ENCODE measurements at regions not wholly inside any gene's neighbourhood (a gene's known extent, or its start where the extent isn't known, plus 50 kb on each side); places are given as distances from the start of the nearest gene placed in this dataset.
"Not testable (repeated sequence)": the region's sequence is repeated elsewhere in the genome, so short reads cannot be mapped to it uniquely, and the experiment has no call there.

DNA sequence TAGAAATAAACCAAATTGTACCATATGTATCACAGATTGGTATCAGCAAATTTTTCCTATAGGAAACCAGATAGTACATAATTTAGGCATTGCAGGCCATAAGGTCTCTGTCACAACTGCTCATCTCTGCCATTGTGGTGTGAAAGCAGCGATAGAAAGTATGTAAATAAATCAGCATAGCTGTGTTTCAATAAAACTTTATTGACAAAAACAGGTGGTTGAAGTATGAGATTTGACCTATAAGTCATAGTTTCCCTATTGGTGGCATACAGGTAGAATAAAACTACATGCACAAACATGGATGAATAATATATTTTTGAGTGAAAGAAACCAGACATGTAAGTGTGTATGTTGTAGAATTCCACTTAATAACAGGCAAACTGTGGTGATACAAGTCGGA is 1454.9 kb downstream of the REEP3 start:
- no peaks in the 10 kb centered on the region for H3K4me1 Mint-ChIP-seq (ENCODE audit: low read depth in 2 of 2)
- no peak overlapping the region for H3K4me3 Mint-ChIP-seq
- no peak overlapping the region for H3K27ac Mint-ChIP-seq
- ATAC-seq, result no peak
- no peaks in the 10 kb centered on the region for H3K27me3 Mint-ChIP-seq
- DNase-seq (ENCODE audit: low spot score), result no peak
- peaks cover 3% of the 10 kb centered on the region for H3K9me3 Mint-ChIP-seq
- no peaks in the 10 kb centered on the region for H3K36me3 Mint-ChIP-seq

DNA sequence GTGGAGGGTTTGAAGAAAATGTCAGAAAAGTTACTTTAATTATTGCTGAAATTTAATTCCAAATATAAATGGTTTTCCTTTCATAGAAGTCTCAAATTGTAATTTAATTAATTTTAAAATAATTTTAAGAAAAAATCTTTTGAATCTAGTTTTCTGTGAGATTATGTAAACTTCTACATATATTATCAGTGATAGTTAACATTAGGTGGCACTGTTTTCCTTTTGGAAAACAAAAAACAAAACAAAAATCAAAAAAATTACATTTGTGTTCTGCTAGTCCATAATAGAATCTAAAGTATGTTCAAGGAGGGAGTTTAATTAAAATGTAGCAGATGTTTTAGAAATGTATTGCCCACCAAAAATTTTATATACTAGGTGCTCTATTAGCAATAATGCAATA is 1456.7 kb downstream of the REEP3 start:
- ATAC-seq, result no peak
- Mint-ChIP-seq H3K4me3 (no peak overlapping the region), H3K9me3 (peaks cover 6% of the 10 kb centered on the region), H3K4me1 (ENCODE audit: low read depth in 2 of 2) (no peaks in the 10 kb centered on the region), H3K27ac (no peak overlapping the region), H3K36me3 (peaks cover 4% of the 10 kb centered on the region), H3K27me3 (no peaks in the 10 kb centered on the region)
- DNase-seq (ENCODE audit: low spot score), result no peak

DNA sequence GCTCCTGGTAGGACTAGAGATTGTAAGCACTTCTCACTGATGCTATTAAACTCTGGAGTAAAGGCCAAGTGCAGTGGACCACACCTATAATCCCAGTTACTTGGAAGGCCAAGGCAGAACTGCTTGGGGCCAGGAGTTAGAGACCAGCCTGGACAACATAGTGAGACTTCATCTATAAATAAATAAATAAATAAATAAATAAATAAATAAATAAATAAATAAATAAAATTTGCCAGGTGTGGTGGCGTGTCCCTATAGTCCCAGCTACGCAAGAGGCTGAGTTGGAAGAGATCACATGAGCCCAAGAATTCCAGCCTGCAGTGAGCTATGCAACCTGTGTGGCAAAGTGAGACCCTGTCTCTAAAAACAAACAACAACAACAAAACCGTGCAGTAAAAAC is 1475.7 kb downstream of the REEP3 start:
- peaks cover 14% of the 10 kb centered on the region for H3K9me3 Mint-ChIP-seq
- no peaks in the 10 kb centered on the region for H3K27me3 Mint-ChIP-seq
- no peak for ATAC-seq

DNA sequence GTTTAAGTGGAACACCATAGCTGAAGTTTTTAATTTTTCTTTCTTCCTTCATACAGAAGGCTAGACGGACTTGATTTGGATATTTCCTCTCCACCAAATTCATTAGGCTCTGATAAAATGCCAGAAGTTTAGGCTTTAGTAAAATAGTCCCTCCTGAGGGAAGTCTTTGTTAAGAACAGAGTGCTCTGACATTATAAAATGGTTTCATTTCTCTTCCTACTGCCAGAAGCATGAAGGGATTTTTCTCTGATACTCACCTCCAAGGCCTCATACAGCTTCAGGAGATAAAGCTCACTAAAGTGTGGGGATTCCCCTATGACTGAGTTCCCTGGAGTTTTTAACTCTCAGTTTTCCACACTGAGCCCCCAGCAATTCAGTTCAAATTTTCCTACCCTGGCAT is 1489.6 kb downstream of the REEP3 start:
- H3K4me3 Mint-ChIP-seq, result no peak overlapping the region
- H3K27ac Mint-ChIP-seq, result no peak overlapping the region
- no peaks in the 10 kb centered on the region for H3K27me3 Mint-ChIP-seq

More for the DNA sequence above, 1475.7 kb downstream of the REEP3 start:
- Mint-ChIP-seq H3K4me3 (no peak overlapping the region), H3K27ac (no peak overlapping the region), H3K36me3 (no peaks in the 10 kb centered on the region), H3K4me1 (ENCODE audit: low read depth in 2 of 2) (no peaks in the 10 kb centered on the region)
- DNase-seq (ENCODE audit: low spot score), result no peak

DNA sequence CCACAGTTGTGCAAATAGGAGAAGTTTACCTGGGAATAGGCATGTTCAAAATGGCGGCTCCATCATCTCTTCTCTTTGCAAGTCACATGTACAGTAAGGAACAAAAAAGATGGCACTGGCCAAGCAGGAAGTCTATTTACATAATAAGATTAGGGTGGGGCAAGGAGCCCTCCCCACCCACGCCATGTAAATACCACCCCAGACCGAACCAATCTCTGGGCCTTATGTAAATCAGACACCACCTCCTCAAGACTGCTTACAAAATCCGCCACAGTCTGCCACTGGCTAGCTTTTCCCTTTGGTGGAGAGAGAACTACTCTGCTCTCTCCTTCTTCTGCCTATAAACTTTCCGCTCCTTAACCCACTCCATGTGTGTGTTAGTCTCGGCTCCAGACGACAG is 1496.3 kb downstream of the REEP3 start:
- H3K4me3 Mint-ChIP-seq, result no peak overlapping the region
- no peak for DNase-seq (ENCODE audit: low spot score)
- no peak overlapping the region for H3K27ac Mint-ChIP-seq
- ATAC-seq, result no peak
- H3K27me3 Mint-ChIP-seq, result no peaks in the 10 kb centered on the region
- H3K4me1 Mint-ChIP-seq (ENCODE audit: low read depth in 2 of 2), result no peaks in the 10 kb centered on the region
- peaks cover 38% of the 10 kb centered on the region for H3K9me3 Mint-ChIP-seq
- no peaks in the 10 kb centered on the region for H3K36me3 Mint-ChIP-seq

More for the DNA sequence above, 1489.6 kb downstream of the REEP3 start:
- DNase-seq (ENCODE audit: low spot score) (no peak), ATAC-seq (no peak)
- H3K36me3 Mint-ChIP-seq, result no peaks in the 10 kb centered on the region
- peaks cover 13% of the 10 kb centered on the region for H3K9me3 Mint-ChIP-seq
- no peaks in the 10 kb centered on the region for H3K4me1 Mint-ChIP-seq (ENCODE audit: low read depth in 2 of 2)

DNA sequence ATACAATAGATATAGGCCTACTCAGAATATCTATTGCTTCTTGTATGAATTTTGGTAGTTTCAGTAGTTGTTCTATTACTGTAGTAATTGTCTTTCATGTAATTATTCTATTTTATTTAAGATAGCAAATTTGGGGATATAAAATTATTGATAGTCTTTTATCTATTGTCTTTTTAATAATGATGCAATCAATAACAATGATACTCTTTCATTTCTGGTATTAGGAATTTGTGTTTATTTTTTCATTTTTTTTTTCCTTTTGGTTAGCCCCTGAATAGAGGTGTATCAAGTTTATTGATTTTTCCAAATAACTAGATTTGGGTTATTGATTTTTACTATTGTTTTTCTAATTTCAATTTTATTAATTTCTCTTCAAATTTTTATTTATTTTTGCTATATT is 1503.7 kb downstream of the REEP3 start:
- ATAC-seq (no peak), DNase-seq (ENCODE audit: low spot score) (no peak)
- Mint-ChIP-seq H3K36me3 (no peaks in the 10 kb centered on the region), H3K4me1 (ENCODE audit: low read depth in 2 of 2) (no peaks in the 10 kb centered on the region), H3K4me3 (no peak overlapping the region), H3K27ac (no peak overlapping the region), H3K9me3 (peaks cover 34% of the 10 kb centered on the region), H3K27me3 (no peaks in the 10 kb centered on the region)

DNA sequence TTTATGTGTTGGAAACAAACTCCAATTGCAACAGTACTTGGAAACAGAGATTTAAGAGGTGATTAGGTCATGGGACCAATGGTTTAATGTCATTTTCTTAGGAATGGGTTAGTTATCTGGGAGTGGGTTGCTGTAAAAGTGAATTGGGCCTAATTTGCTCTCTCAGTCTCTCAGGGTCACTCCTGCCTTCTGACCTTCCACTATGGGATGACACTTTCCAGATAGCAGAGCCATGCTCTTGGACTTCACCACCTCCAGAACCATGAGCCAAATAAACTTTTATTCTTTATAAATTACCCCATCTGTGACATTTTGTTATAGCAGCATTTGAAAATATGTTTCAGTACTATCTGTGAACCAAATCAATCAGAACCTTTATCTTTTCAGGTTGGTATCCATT is 1509.1 kb downstream of the REEP3 start:
- no peaks in the 10 kb centered on the region for H3K36me3 Mint-ChIP-seq
- ATAC-seq, result no peak
- peaks cover 9% of the 10 kb centered on the region for H3K9me3 Mint-ChIP-seq
- H3K27me3 Mint-ChIP-seq, result no peaks in the 10 kb centered on the region
- H3K27ac Mint-ChIP-seq, result no peak overlapping the region
- DNase-seq (ENCODE audit: low spot score), result no peak
- no peak overlapping the region for H3K4me3 Mint-ChIP-seq
- no peaks in the 10 kb centered on the region for H3K4me1 Mint-ChIP-seq (ENCODE audit: low read depth in 2 of 2)

DNA sequence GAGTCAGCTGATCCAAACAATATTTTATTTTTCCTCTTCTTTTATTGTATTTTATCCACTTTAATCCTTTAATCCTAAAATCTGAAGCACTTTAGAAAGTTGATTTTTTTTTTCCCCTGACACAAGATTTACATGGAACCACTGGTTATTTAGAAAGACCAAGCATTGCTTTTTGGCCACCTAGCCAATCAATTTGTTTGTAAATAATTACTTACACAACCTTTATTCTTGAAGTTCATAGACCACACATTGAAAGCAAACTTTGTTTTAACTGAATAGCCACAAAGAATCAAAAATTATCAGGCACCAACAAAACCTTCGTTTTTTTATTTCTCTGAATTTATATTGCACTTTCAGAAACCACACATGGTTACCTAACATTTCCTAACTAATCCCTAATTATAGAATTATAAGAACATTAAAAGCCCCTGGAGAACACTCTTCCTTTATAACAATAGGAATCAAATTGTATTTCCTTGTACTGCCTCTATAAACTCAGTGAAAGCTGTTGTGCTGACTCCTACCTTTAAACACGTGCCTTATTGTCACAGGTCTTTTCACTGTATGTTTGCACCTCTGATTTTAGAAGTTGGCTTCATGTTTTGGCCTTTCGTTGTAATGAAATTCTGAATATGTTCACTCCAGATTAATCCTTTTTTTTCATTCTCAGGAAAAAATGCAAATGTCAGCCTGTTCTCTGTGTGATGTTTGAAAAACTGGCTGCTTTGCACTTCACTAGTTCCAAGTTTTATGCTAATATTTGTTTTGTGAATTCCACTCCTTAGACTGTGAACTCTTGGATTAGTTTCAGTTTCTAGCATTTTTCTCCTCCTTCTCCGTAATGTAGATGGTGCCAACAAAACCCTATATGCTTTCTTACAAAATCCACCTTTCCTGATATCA is 1511.9 kb downstream of the REEP3 start:
- H3K36me3 Mint-ChIP-seq, result peaks cover 5% of the 10 kb centered on the region
- H3K4me3 Mint-ChIP-seq, result no peak overlapping the region
- DNase-seq (ENCODE audit: low spot score) (no peak), ATAC-seq (no peak)
- no peaks in the 10 kb centered on the region for H3K27me3 Mint-ChIP-seq
- H3K27ac Mint-ChIP-seq, result no peak overlapping the region
- H3K4me1 Mint-ChIP-seq (ENCODE audit: low read depth in 2 of 2), result no peaks in the 10 kb centered on the region
- H3K9me3 Mint-ChIP-seq, result peaks cover 15% of the 10 kb centered on the region

DNA sequence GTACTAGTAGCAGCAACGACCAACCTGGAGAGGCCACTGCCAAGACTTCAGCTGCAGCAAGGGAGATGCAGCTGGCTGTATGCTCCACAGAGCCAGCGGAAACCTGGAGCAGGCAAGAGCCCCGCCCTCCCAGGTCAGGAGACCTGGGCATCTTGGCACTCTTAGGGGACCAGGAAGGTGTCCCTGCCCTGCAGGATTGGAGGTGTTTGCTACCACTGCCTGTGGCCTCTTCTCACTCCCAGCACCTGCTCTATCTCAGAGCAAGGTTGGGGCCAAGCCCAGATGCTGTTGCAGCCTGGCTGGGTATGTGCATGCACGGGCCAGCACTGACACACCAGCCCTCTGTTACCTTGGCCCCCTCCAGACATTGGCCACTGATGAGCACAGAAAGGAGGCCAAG is 1512.8 kb downstream of the REEP3 start:
- peaks cover 5% of the 10 kb centered on the region for H3K36me3 Mint-ChIP-seq
- peak in 1 of 2 donors; percentile 6 for ATAC-seq
- peaks cover 13% of the 10 kb centered on the region for H3K9me3 Mint-ChIP-seq
- no peak for DNase-seq (ENCODE audit: low spot score)
- no peaks in the 10 kb centered on the region for H3K4me1 Mint-ChIP-seq (ENCODE audit: low read depth in 2 of 2)
- H3K4me3 Mint-ChIP-seq, result no peak overlapping the region
- no peak overlapping the region for H3K27ac Mint-ChIP-seq
- H3K27me3 Mint-ChIP-seq, result no peaks in the 10 kb centered on the region

DNA sequence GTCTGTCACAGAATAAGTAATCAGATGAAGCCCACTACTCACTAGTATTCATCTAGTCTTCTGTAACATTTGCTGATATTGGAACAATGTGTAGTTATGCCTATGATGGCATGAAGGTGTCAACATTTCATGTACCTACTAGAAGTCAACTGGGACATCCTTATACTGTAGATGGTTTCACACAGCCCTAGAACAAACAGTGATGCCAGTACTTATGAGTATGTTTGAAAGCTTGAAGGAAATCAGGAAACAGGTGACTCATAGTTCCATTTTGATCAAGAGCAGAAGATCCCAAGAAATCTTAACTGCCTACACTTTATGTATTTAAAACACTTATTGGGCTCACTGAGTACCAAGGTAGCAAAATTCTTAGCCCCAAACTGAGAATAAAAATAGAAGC is 1519.6 kb downstream of the REEP3 start:
- Mint-ChIP-seq H3K4me1 (ENCODE audit: low read depth in 2 of 2) (no peaks in the 10 kb centered on the region), H3K27me3 (no peaks in the 10 kb centered on the region), H3K27ac (no peak overlapping the region), H3K9me3 (peaks cover 17% of the 10 kb centered on the region), H3K36me3 (peaks cover 2% of the 10 kb centered on the region), H3K4me3 (no peak overlapping the region)
- DNase-seq (ENCODE audit: low spot score), result no peak
- ATAC-seq, result no peak

DNA sequence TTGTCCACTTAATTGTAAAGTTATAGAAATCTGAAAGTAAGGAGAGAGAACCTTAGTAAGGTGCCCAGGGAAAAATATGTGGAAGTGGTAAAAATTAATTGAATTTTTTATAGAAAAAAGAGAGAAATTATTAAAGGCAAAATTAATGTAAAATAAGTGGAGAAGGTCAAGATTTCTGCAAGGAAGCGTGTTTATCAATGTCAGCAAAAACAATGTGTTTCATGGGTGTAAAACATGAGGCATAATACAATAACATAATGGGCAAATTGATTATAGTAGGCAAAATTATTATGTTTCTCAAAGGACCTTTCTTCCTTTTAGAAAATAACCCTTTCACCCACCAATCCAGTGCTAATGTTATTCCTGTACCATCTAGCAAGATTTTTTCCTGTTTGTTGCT is 1520.1 kb downstream of the REEP3 start:
- ATAC-seq (no peak), DNase-seq (ENCODE audit: low spot score) (no peak)
- H3K4me1 Mint-ChIP-seq (ENCODE audit: low read depth in 2 of 2), result no peaks in the 10 kb centered on the region
- H3K27ac Mint-ChIP-seq, result no peak overlapping the region
- no peaks in the 10 kb centered on the region for H3K36me3 Mint-ChIP-seq
- no peaks in the 10 kb centered on the region for H3K27me3 Mint-ChIP-seq
- H3K9me3 Mint-ChIP-seq, result peaks cover 16% of the 10 kb centered on the region
- H3K4me3 Mint-ChIP-seq, result no peak overlapping the region

DNA sequence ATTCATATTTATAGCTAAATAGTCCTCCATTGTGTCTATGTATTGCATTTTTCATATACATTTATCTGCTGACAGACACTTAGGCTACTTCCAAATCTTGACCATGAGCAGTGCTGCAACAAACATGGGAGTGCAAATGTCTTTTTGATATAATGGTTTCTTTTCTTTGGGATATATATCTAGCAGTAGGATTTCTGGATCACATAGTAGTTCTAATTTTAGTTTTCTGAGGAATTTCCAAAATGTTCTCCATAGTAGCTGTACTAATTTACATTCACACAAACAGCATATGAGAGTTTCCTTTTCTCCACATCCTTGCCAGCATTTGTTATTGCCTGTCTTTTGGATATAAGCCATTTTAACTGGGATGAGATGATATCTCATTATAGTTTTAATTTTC is 1521.3 kb downstream of the REEP3 start:
- Mint-ChIP-seq H3K4me3 (no peak overlapping the region), H3K9me3 (peaks cover 16% of the 10 kb centered on the region), H3K27ac (no peak overlapping the region), H3K27me3 (no peaks in the 10 kb centered on the region), H3K4me1 (ENCODE audit: low read depth in 2 of 2) (no peaks in the 10 kb centered on the region), H3K36me3 (no peaks in the 10 kb centered on the region)
- ATAC-seq (no peak), DNase-seq (ENCODE audit: low spot score) (no peak)

DNA sequence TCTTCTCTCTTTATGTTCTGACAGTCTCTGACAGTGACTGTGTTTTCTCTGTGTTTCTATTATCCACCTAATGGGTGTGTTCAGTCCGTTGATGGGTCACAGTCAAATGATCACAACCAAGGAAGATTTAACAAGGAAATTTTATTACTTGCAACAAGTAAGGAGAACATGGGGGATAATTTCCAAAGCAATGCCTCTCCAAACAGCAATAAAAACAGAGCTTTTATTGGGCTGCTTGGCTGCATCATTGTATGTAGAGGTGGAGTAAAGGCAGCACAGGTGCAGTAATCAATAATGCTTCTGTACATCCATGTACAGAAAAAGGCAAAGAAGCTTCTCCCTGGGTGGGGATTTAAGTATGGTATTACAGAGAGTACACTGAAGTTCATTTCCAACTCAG is 1525.6 kb downstream of the REEP3 start:
- no peak for ATAC-seq

DNA sequence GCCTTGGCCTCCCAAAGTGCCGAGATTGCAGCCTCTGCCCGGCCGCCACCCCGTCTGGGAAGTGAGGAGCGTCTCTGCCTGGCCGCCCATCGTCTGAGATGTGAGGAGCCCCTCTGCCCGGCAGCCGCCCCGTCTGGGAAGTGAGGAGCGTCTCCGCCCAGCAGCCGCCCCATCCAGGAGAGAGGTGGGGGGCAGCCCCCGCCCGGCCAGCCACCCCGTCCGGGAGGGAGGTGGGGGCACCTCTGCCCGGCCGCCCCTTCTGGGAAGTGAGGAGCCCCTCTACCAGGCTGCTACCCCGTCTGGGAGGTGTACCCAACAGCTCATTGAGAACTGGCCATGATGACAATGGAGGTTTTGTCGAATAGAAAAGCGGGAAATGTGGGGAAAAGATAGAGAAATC is 1530.9 kb downstream of the REEP3 start:
- not testable (repeated sequence) for H3K4me3 Mint-ChIP-seq; H3K27ac Mint-ChIP-seq; H3K27me3 Mint-ChIP-seq; H3K9me3 Mint-ChIP-seq; DNase-seq (ENCODE audit: low spot score); H3K4me1 Mint-ChIP-seq (ENCODE audit: low read depth in 2 of 2); H3K36me3 Mint-ChIP-seq; ATAC-seq

More for the DNA sequence above, 1525.6 kb downstream of the REEP3 start:
- H3K9me3 Mint-ChIP-seq, result peaks cover 14% of the 10 kb centered on the region
- no peak overlapping the region for H3K4me3 Mint-ChIP-seq
- DNase-seq (ENCODE audit: low spot score), result no peak
- no peaks in the 10 kb centered on the region for H3K36me3 Mint-ChIP-seq
- no peaks in the 10 kb centered on the region for H3K4me1 Mint-ChIP-seq (ENCODE audit: low read depth in 2 of 2)
- no peak overlapping the region for H3K27ac Mint-ChIP-seq
- H3K27me3 Mint-ChIP-seq, result no peaks in the 10 kb centered on the region

DNA sequence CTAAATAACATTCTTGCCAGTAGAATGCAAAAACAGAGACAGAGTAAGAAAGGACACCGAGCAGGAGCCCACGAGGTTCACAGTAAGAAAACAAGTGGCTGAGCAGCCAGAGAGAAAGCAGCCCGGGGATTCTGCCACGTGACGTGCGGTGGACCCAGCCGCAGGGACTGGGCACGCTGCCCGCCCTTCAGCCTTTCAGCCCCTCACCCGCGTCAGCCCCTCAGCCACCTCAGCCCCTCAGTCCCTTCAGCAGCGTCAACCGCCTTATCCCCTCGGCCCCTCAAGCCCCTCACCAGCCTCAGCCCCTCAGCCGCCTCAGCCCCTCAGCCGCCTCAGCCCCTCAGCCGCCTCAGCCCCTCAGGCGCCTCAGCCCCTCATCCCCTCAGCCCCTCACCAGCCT is 1532.2 kb downstream of the REEP3 start:
- H3K9me3 Mint-ChIP-seq; H3K4me1 Mint-ChIP-seq (ENCODE audit: low read depth in 2 of 2); H3K27ac Mint-ChIP-seq; H3K27me3 Mint-ChIP-seq; ATAC-seq; H3K36me3 Mint-ChIP-seq; DNase-seq (ENCODE audit: low spot score); H3K4me3 Mint-ChIP-seq: not testable (repeated sequence)

Data from natural killer cell treated with Interleukin-12 subunit alpha and Interleukin-12 subunit beta and Interleukin-15 and Interleukin-18, amount 100 ng/mL, for 72 hours (primary cell).